ENCODE measurements at regions not wholly inside any gene's neighbourhood (a gene's known extent, or its start where the extent isn't known, plus 50 kb on each side); places are given as distances from the start of the nearest gene placed in this dataset.

DNA sequence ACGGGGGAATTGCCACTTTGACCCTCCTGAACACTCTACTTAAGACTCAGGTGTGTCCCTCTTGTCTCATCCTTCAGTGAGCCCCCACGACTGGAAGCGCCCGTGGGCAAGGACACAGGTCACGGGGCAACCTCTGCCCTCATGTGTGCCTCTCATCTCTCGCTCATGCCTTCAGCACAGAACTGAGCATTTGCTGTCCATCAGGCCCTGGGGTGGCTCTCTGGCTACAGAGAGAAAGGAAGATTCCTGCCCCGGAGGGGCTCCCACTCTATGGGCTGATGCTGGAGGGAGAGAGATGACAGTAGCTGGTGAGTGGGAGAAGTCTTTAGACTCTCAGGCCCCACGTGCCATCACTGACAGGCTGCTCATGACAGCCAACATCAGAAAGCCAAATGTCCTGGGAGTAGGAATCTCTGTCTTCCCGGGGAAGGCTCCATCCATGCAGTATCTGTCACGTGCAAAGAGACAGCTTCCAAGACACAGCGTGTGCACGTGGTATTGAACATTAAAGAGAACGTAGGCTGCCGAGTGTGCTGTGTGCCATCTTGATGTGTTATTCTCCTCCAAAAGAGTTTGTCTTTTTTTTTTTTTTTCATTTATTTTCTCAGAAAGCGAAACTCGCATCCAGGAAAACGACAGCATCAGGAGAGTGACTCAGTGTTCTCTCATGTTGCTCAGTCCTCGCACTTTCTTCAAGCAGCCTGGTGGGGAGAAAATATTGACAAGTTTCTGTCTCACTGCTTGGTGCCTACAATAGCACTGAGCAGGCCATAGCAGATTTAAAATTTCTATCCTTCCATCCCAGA lies 190.5 kb downstream of the GAS1 start:
- no peaks in the 10 kb centered on the region for H3K9me3 ChIP-seq (ENCODE audit: insufficient read depth, low read depth, low read length)
- H3K4me1 ChIP-seq (ENCODE audit: insufficient read depth, low read length, poor library complexity, severe bottlenecking): no peaks in the 10 kb centered on the region
- H4K20me1 ChIP-seq (ENCODE audit: insufficient read depth, low read length, poor library complexity, severe bottlenecking): no peaks in the 10 kb centered on the region
- H3K27me3 ChIP-seq (ENCODE audit: insufficient read depth, low read length, poor library complexity, severe bottlenecking): no peaks in the 10 kb centered on the region
- no peak overlapping the region for H3K4me2 ChIP-seq (ENCODE audit: low read depth, low read length, poor library complexity, severe bottlenecking)
- H2AFZ ChIP-seq (ENCODE audit: low read length): no peak overlapping the region
- H3K4me3 ChIP-seq (ENCODE audit: low read length, poor library complexity, severe bottlenecking): no peak overlapping the region
- H3F3A ChIP-seq (ENCODE audit: low read depth): no peaks in the 10 kb centered on the region
- H3K79me2 ChIP-seq (ENCODE audit: insufficient read depth, low read length): no peaks in the 10 kb centered on the region
- no peak overlapping the region for H3K9ac ChIP-seq (ENCODE audit: low read depth, low read length, poor library complexity, severe bottlenecking)
- H3K36me3 ChIP-seq (ENCODE audit: insufficient read depth, low read length): no peaks in the 10 kb centered on the region
- no peak for TF ChIP-seq EZH2phosphoT487 (IDR thresholded peaks at IDR 0.05; ENCODE audit: borderline replicate concordance)
- TF ChIP-seq, protein P1, sequence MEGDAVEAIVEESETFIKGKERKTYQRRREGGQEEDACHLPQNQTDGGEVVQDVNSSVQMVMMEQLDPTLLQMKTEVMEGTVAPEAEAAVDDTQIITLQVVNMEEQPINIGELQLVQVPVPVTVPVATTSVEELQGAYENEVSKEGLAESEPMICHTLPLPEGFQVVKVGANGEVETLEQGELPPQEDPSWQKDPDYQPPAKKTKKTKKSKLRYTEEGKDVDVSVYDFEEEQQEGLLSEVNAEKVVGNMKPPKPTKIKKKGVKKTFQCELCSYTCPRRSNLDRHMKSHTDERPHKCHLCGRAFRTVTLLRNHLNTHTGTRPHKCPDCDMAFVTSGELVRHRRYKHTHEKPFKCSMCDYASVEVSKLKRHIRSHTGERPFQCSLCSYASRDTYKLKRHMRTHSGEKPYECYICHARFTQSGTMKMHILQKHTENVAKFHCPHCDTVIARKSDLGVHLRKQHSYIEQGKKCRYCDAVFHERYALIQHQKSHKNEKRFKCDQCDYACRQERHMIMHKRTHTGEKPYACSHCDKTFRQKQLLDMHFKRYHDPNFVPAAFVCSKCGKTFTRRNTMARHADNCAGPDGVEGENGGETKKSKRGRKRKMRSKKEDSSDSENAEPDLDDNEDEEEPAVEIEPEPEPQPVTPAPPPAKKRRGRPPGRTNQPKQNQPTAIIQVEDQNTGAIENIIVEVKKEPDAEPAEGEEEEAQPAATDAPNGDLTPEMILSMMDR (conservative IDR thresholded peaks at IDR 0.05; ENCODE audit: low read length): no peak
- no peaks in the 10 kb centered on the region for H3K9me2 ChIP-seq (replicated peaks; ENCODE audit: low read depth, low read length)

DNA sequence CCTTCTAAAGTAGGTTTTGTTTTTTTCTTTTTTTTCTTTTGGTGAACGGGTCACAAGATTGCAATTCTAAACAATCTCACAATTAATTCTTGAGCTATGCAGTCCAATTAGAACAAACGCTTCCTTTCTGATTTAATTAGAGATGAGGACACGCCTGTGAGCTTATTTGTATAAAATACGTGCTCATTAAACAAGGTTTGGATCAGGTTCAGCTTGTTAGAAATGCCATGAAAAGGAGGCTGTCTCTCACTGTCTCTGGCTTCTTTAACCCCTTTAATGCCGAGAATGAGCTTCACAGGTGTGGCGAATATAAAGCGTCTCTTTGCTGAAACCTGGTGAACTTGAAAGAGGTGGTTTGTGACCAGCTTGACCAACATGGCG lies 191.8 kb downstream of the GAS1 start:
- no peaks in the 10 kb centered on the region for H3K36me3 ChIP-seq (ENCODE audit: insufficient read depth, low read length)
- H3F3A ChIP-seq (ENCODE audit: low read depth): no peaks in the 10 kb centered on the region
- no peak overlapping the region for H2AFZ ChIP-seq (ENCODE audit: low read length)
- no peak overlapping the region for H3K9ac ChIP-seq (ENCODE audit: low read depth, low read length, poor library complexity, severe bottlenecking)
- no peaks in the 10 kb centered on the region for H3K27me3 ChIP-seq (ENCODE audit: insufficient read depth, low read length, poor library complexity, severe bottlenecking)
- H3K79me2 ChIP-seq (ENCODE audit: insufficient read depth, low read length): no peaks in the 10 kb centered on the region
- TF ChIP-seq, protein P1 (conservative IDR thresholded peaks at IDR 0.05; ENCODE audit: low read length): no peak
- TF ChIP-seq EZH2phosphoT487 (IDR thresholded peaks at IDR 0.05; ENCODE audit: borderline replicate concordance): no peak
- H3K4me3 ChIP-seq (ENCODE audit: low read length, poor library complexity, severe bottlenecking): no peak overlapping the region
- no peaks in the 10 kb centered on the region for H3K9me2 ChIP-seq (replicated peaks; ENCODE audit: low read depth, low read length)
- H4K20me1 ChIP-seq (ENCODE audit: insufficient read depth, low read length, poor library complexity, severe bottlenecking): no peaks in the 10 kb centered on the region
- H3K9me3 ChIP-seq (ENCODE audit: insufficient read depth, low read depth, low read length): no peaks in the 10 kb centered on the region
- H3K4me2 ChIP-seq (ENCODE audit: low read depth, low read length, poor library complexity, severe bottlenecking): no peak overlapping the region
- H3K4me1 ChIP-seq (ENCODE audit: insufficient read depth, low read length, poor library complexity, severe bottlenecking): no peaks in the 10 kb centered on the region

DNA sequence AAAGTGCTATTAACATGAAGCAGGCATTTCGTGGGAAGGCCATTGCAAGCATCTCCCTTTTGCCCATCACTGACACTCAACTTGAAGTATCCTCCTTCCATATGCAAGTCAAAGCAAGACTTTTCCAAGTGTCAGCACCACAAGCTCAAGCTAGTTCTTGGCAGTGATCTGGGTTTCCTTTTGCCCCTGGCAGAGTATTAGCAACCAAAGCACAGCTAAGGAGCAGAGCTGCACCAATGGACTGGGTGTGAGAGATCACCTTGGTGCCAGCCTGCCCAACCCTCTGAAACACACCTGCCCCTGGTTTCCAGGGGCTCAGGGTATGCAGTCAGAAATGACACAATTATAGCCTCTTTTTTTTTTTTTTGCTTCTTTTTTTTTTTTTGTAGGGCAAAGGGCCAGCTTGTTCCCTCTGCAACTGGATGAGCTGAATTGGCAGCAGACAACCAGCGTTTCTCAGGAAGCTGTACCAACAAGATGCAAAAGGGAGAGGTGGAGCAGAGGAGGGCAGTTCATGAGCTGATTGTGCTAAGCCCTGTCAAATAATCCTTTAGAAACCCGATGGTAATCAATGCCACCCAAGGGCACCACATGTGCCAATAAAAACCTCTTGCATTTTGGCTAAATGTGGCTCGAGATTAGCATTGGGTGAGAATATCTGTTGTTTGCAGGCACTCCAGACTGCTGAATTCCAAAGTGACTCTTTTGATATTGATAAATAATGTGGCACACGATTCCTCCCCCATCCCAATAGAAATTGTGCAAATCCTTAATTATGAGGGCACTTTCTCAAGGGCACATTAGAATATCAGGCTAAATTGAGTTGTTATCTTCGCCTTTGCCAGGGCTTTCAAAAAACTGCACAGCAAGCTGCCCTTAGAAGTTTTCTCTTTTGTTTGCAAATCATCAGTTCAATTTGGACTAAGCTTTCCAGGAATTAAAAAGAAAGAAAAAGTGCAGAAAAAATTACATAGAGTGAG lies 192.4 kb downstream of the GAS1 start:
- TF ChIP-seq EZH2phosphoT487 (IDR thresholded peaks at IDR 0.05; ENCODE audit: borderline replicate concordance): no peak
- TF ChIP-seq, protein P1 (conservative IDR thresholded peaks at IDR 0.05; ENCODE audit: low read length): no peak
- Histone ChIP-seq H3F3A (ENCODE audit: low read depth) (no peaks in the 10 kb centered on the region), H3K9me2 (replicated peaks; ENCODE audit: low read depth, low read length) (no peaks in the 10 kb centered on the region), H4K20me1 (ENCODE audit: insufficient read depth, low read length, poor library complexity, severe bottlenecking) (no peaks in the 10 kb centered on the region), H3K79me2 (ENCODE audit: insufficient read depth, low read length) (no peaks in the 10 kb centered on the region), H3K9me3 (ENCODE audit: insufficient read depth, low read depth, low read length) (no peaks in the 10 kb centered on the region), H3K36me3 (ENCODE audit: insufficient read depth, low read length) (no peaks in the 10 kb centered on the region), H3K9ac (ENCODE audit: low read depth, low read length, poor library complexity, severe bottlenecking) (no peak overlapping the region), H3K4me2 (ENCODE audit: low read depth, low read length, poor library complexity, severe bottlenecking) (no peak overlapping the region), H3K27me3 (ENCODE audit: insufficient read depth, low read length, poor library complexity, severe bottlenecking) (no peaks in the 10 kb centered on the region), H2AFZ (ENCODE audit: low read length) (no peak overlapping the region), H3K4me1 (ENCODE audit: insufficient read depth, low read length, poor library complexity, severe bottlenecking) (no peaks in the 10 kb centered on the region), H3K4me3 (ENCODE audit: low read length, poor library complexity, severe bottlenecking) (no peak overlapping the region)

Data from Loucy (cell line).